Liver (tissue), 8 donors: ENCODE measurements at regions not wholly inside any gene's neighbourhood (a gene's known extent, or its start where the extent isn't known, plus 50 kb on each side); places are given as distances from the start of the nearest gene placed in this dataset.

Experiments used
- DNase-seq: peaks from one replicate; pipeline ENCODE4 v3.0.0-alpha.2; 2017; ENCODE audit warnings: low spot score
- H3K27ac ChIP-seq, 2 donors: one replicate each; pipeline ENCODE4 v1.7.0; 2013; ENCODE audit warnings: inconsistent platforms in 2 of 2, low read length in 2 of 2, control low read depth in 1 of 2, low read depth in 1 of 2, mild to moderate bottlenecking in 1 of 2
- H3K27me3 ChIP-seq, 4 donors: one replicate each; pipeline versions ENCODE4 v1.6.1 to v1.7.0; 2013; ENCODE audit warnings: low read length in 3 of 4, inconsistent platforms in 1 of 4, mild to moderate bottlenecking in 1 of 4, moderate library complexity in 1 of 4; ENCODE audit not compliant: control insufficient read depth in 4 of 4, insufficient read depth in 4 of 4
- H3K36me3 ChIP-seq, 4 donors: one replicate each; pipeline versions ENCODE4 v1.6.1 to v1.7.0; 2013; ENCODE audit warnings: low read length in 3 of 4, mild to moderate bottlenecking in 3 of 4, low read depth in 1 of 4, moderate library complexity in 1 of 4; ENCODE audit not compliant: control insufficient read depth in 4 of 4, insufficient read depth in 3 of 4
- H3K4me1 ChIP-seq, 4 donors: one replicate each; pipeline versions ENCODE4 v1.6.1 to v1.7.0; 2013; ENCODE audit warnings: low read length in 3 of 4, mild to moderate bottlenecking in 3 of 4, moderate library complexity in 1 of 4; ENCODE audit not compliant: control insufficient read depth in 4 of 4, insufficient read depth in 4 of 4
- H3K4me3 ChIP-seq, 3 donors: one replicate each; pipeline versions ENCODE4 v1.6.1 to v1.7.0; 2013; ENCODE audit warnings: low read length in 3 of 3, control low read depth in 1 of 3, low read depth in 1 of 3, mild to moderate bottlenecking in 1 of 3
- H3K9ac ChIP-seq, 2 donors: one replicate each; pipeline ENCODE4 v1.7.0; 2013; ENCODE audit warnings: low read length in 2 of 2, mild to moderate bottlenecking in 2 of 2, moderate library complexity in 2 of 2, control low read depth in 1 of 2, low read depth in 1 of 2
- H3K9me3 ChIP-seq, 4 donors: one replicate each; pipeline versions ENCODE4 v1.6.1 to v1.7.0; 2013; ENCODE audit warnings: low read length in 3 of 4; ENCODE audit not compliant: control insufficient read depth in 4 of 4
- EGR1 ChIP-seq, 2 donors: IDR thresholded peaks; 2 replicates each; pipeline ENCODE4 v1.6.1; 2016 to 2018; ENCODE audit warnings: antibody characterized with exemption in 2 of 2, low read depth in 2 of 2
- FOXA1 ChIP-seq: IDR thresholded peaks from 2 replicates; pipeline ENCODE4 v1.6.1; 2016; ENCODE audit warnings: antibody characterized with exemption
- FOXA2 ChIP-seq: IDR thresholded peaks from 2 replicates; pipeline ENCODE4 v1.6.1; 2016; ENCODE audit warnings: antibody characterized with exemption
- GABPA ChIP-seq, 2 donors: IDR thresholded peaks in 1 of 2; conservative IDR thresholded peaks in 1 of 2; 2 replicates each; pipeline ENCODE4 v1.6.1; 2016; ENCODE audit warnings: antibody characterized with exemption in 2 of 2, mild to moderate bottlenecking in 1 of 2, moderate library complexity in 1 of 2
- HNF4A ChIP-seq, 2 donors: conservative IDR thresholded peaks; 2 replicates each; pipeline ENCODE4 v1.6.1; 2016; ENCODE audit warnings: antibody characterized with exemption in 2 of 2, mild to moderate bottlenecking in 2 of 2
- HNF4G ChIP-seq: IDR thresholded peaks from 2 replicates; pipeline ENCODE4 v1.6.1; 2016; ENCODE audit warnings: antibody characterized with exemption
- JUND ChIP-seq, 2 donors: IDR thresholded peaks; 2 replicates each; pipeline ENCODE4 v1.6.1; 2016; ENCODE audit warnings: antibody characterized with exemption in 2 of 2
- NR2F2 ChIP-seq: IDR thresholded peaks from 2 replicates; pipeline ENCODE4 v1.6.1; 2016; ENCODE audit warnings: antibody characterized with exemption
- RAD21 ChIP-seq, 2 donors: IDR thresholded peaks; 2 replicates each; pipeline ENCODE4 v1.6.1; 2016; ENCODE audit warnings: antibody characterized with exemption in 2 of 2, mild to moderate bottlenecking in 2 of 2
- RXRA ChIP-seq, 2 donors: IDR thresholded peaks; 2 replicates each; pipeline ENCODE4 v1.6.1; 2017 to 2018; ENCODE audit warnings: antibody characterized with exemption in 2 of 2, mild to moderate bottlenecking in 1 of 2
- SP1 ChIP-seq: IDR thresholded peaks from 2 replicates; pipeline ENCODE4 v1.6.1; 2018; ENCODE audit warnings: antibody characterized with exemption, mild to moderate bottlenecking
- YY1 ChIP-seq: IDR thresholded peaks from 2 replicates; pipeline ENCODE4 v1.6.1; 2016; ENCODE audit warnings: antibody characterized with exemption, mild to moderate bottlenecking
- WGBS: extraction: QIAGEN DNeasy Blood & Tissue Kit; methylation state at CpG from one replicate; pipeline ENCODE4 v1.1.7; 2013; 5-methylcytosine and 5-hydroxymethylcytosine counted together
- TF ChIP-seq, protein P1 (sequence below): IDR thresholded peaks from 2 replicates; pipeline ENCODE4 v1.6.1; 2016; ENCODE audit warnings: antibody characterized with exemption
- TF ChIP-seq, protein P2 (sequence below): fragments of 150-350 bp; IDR thresholded peaks from 2 replicates; pipeline ENCODE4 v1.5.1; 2017; ENCODE audit warnings: improper control_type of control experiment, low read depth, low read length; ENCODE audit not compliant: missing input control
- TF ChIP-seq, protein P3 (sequence below): IDR thresholded peaks from 2 replicates; pipeline ENCODE4 v1.6.1; 2016; ENCODE audit warnings: antibody characterized with exemption
- TF ChIP-seq, protein P4 (sequence below): IDR thresholded peaks from 2 replicates; pipeline ENCODE4 v1.6.1; 2016; ENCODE audit warnings: antibody characterized with exemption, mild to moderate bottlenecking
- donor health status: healthy.
- donor health status: healthy.
- donor health status: healthy.
- donor health status: healthy.
- donor health status: healthy.

DNA sequence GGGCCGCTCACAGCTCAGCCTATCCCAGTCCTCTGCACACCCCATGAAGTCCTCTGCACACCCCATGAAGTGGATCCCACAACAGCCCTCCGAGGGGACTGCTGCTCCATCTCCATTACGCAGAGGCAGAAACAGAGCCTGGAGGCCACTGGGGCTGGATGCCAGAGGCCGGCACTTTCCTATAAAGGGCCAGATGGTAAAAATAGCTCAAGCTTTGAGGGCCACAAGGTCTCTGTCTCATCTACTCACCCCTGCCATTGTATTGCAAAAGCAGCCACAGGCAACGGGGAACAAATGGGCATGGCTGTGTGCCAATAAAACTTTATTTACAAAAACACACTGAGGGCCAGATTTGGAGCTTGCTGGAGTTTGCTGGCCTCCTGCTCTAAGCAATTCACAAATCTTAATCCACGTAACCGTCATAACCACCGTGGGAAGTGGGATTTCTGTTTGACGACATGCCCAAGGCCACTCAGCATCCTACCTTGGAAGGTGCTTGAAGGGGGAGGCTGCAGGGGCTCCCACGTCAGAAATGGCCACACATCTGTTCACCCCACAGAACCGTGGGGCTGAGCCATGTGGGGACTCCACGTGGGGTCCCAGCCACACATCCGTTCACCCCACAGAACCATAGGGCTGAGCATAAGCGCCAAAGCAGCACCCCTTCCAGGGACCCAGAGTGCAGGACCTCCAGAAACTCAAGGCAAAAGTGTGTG lies 92.0 kb downstream of the NCOR2 start:
- Histone ChIP-seq H3K9me3 (peaks cover 0 to 2% (median 0%) of the 10 kb centered on the region in 4 donors), H3K9ac (no peak overlapping the region), H3K27me3 (no peaks in the 10 kb centered on the region), H3K4me1 (peaks cover 0 to 7% (median 4%) of the 10 kb centered on the region in 4 donors), H3K36me3 (peaks cover 2 to 47% (median 25%) of the 10 kb centered on the region in 4 donors), H3K4me3 (no peak overlapping the region), H3K27ac (no peak overlapping the region)
- no peak for DNase-seq
- WGBS = 92% methylated on average over 14 of the region's 14 CpGs
- TF ChIP-seq, protein P1, sequence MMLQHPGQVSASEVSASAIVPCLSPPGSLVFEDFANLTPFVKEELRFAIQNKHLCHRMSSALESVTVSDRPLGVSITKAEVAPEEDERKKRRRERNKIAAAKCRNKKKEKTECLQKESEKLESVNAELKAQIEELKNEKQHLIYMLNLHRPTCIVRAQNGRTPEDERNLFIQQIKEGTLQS = no peak
- TF ChIP-seq SP1 (no peak), RXRA (IDR thresholded peaks at IDR 0.05) (no peak), HNF4G (no peak)
- TF ChIP-seq, protein P2, sequence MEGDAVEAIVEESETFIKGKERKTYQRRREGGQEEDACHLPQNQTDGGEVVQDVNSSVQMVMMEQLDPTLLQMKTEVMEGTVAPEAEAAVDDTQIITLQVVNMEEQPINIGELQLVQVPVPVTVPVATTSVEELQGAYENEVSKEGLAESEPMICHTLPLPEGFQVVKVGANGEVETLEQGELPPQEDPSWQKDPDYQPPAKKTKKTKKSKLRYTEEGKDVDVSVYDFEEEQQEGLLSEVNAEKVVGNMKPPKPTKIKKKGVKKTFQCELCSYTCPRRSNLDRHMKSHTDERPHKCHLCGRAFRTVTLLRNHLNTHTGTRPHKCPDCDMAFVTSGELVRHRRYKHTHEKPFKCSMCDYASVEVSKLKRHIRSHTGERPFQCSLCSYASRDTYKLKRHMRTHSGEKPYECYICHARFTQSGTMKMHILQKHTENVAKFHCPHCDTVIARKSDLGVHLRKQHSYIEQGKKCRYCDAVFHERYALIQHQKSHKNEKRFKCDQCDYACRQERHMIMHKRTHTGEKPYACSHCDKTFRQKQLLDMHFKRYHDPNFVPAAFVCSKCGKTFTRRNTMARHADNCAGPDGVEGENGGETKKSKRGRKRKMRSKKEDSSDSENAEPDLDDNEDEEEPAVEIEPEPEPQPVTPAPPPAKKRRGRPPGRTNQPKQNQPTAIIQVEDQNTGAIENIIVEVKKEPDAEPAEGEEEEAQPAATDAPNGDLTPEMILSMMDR = no peak

DNA sequence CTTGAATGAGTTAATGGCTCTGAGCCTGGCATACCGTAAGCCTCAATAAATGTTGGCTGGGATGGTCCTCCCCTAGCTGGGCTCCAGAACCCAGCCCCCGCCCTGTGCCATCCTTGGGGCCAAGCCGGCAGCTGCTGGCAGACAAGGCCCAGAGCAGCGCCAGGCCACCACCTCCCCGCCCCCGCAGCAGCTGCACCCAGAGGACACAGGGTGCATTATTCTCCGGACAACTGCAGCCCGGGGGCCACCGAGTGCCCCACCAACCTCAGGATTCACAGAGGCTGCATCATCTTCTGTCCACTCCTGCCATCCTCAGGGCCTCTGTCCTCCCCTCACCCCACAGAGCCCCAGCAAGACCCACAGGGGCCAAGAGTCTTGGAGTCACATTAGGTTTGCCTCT lies 92.7 kb downstream of the NCOR2 start:
- Histone ChIP-seq H3K9me3 (peaks cover 0 to 2% (median 0%) of the 10 kb centered on the region in 4 donors), H3K9ac (no peak overlapping the region), H3K4me3 (no peak overlapping the region), H3K27ac (no peak overlapping the region), H3K36me3 (peaks cover 2 to 48% (median 29%) of the 10 kb centered on the region in 4 donors), H3K4me1 (no peaks in the 10 kb centered on the region), H3K27me3 (no peaks in the 10 kb centered on the region)
- TF ChIP-seq, protein P2 = no peak
- TF ChIP-seq HNF4G (no peak), RAD21 (IDR thresholded peaks at IDR 0.05) (no peak), GABPA (IDR thresholded peaks at IDR 0.05 in 1 of 2, conservative IDR thresholded peaks at IDR 0.05 in 1 of 2) (no peak), HNF4A (conservative IDR thresholded peaks at IDR 0.05) (no peak), YY1 (no peak), NR2F2 (no peak), JUND (IDR thresholded peaks at IDR 0.05) (no peak)
- 89% methylated on average over 9 of the region's 9 CpGs for WGBS
- DNase-seq = no peak

DNA sequence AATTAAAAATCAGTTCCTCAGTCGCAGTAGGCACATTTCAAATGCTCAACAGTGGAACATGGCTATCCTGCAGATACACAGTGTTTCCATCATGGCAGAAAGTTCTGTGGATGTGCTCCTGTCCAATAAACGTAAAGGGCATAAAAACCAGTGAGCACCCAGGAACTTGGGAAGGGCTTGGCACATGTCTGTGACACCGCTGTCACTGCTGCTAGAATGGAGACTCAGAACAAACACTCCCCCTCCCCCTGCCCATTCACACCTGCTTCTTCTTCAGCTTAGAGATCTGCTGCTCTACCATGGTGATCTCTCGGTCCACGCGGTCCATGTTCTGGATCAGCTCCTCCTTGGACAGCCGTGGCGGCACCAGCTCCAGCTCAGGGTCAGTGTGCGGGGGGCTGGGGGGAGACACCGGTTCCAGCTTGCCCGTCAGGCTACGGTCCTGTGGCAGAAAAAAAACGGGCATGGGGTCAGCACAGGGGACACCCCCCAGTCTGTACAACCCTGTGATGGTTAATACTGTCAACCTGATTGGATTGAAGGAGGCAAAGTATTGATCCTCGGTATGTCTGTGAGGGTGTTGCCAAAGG lies 94.6 kb downstream of the NCOR2 start:
- no peak overlapping the region for H3K27ac ChIP-seq
- peaks cover 0 to 2% (median 1%) of the 10 kb centered on the region in 4 donors for H3K9me3 ChIP-seq
- H3K4me1 ChIP-seq = no peaks in the 10 kb centered on the region
- H3K27me3 ChIP-seq = no peaks in the 10 kb centered on the region
- H3K36me3 ChIP-seq = peaks cover 2 to 47% (median 26%) of the 10 kb centered on the region in 4 donors
- TF ChIP-seq HNF4G (no peak), FOXA2 (no peak), GABPA (IDR thresholded peaks at IDR 0.05 in 1 of 2, conservative IDR thresholded peaks at IDR 0.05 in 1 of 2) (no peak), YY1 (no peak), FOXA1 (no peak), EGR1 (IDR thresholded peaks at IDR 0.05; ENCODE audit: low read depth in 2 of 2) (no peak), JUND (IDR thresholded peaks at IDR 0.05) (no peak), SP1 (no peak), RXRA (IDR thresholded peaks at IDR 0.05) (no peak)
- TF ChIP-seq, protein P3, sequence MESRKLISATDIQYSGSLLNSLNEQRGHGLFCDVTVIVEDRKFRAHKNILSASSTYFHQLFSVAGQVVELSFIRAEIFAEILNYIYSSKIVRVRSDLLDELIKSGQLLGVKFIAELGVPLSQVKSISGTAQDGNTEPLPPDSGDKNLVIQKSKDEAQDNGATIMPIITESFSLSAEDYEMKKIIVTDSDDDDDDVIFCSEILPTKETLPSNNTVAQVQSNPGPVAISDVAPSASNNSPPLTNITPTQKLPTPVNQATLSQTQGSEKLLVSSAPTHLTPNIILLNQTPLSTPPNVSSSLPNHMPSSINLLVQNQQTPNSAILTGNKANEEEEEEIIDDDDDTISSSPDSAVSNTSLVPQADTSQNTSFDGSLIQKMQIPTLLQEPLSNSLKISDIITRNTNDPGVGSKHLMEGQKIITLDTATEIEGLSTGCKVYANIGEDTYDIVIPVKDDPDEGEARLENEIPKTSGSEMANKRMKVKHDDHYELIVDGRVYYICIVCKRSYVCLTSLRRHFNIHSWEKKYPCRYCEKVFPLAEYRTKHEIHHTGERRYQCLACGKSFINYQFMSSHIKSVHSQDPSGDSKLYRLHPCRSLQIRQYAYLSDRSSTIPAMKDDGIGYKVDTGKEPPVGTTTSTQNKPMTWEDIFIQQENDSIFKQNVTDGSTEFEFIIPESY = no peak
- TF ChIP-seq, protein P4, sequence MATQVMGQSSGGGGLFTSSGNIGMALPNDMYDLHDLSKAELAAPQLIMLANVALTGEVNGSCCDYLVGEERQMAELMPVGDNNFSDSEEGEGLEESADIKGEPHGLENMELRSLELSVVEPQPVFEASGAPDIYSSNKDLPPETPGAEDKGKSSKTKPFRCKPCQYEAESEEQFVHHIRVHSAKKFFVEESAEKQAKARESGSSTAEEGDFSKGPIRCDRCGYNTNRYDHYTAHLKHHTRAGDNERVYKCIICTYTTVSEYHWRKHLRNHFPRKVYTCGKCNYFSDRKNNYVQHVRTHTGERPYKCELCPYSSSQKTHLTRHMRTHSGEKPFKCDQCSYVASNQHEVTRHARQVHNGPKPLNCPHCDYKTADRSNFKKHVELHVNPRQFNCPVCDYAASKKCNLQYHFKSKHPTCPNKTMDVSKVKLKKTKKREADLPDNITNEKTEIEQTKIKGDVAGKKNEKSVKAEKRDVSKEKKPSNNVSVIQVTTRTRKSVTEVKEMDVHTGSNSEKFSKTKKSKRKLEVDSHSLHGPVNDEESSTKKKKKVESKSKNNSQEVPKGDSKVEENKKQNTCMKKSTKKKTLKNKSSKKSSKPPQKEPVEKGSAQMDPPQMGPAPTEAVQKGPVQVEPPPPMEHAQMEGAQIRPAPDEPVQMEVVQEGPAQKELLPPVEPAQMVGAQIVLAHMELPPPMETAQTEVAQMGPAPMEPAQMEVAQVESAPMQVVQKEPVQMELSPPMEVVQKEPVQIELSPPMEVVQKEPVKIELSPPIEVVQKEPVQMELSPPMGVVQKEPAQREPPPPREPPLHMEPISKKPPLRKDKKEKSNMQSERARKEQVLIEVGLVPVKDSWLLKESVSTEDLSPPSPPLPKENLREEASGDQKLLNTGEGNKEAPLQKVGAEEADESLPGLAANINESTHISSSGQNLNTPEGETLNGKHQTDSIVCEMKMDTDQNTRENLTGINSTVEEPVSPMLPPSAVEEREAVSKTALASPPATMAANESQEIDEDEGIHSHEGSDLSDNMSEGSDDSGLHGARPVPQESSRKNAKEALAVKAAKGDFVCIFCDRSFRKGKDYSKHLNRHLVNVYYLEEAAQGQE = no peak
- WGBS = 98% methylated on average over 14 of the region's 14 CpGs
- no peak overlapping the region for H3K4me3 ChIP-seq
- DNase-seq = no peak
- no peak overlapping the region for H3K9ac ChIP-seq
